Frontal cortex (tissue), 3 donors: ENCODE measurements at regions not wholly inside any gene's neighbourhood (a gene's known extent, or its start where the extent isn't known, plus 50 kb on each side); places are given as distances from the start of the nearest gene placed in this dataset.

Source experiments
- DNase-seq, 2 donors: peaks; one replicate each; pipeline ENCODE4 v3.0.0; 2012; ENCODE audit warnings: low spot score in 2 of 2
- FAIRE-seq: peaks from 2 replicates; lab custom pipeline; 2012; peaks lifted over from hg19 to GRCh38; lab: Jason Lieb, UNC
- donor health status: control.
- donor health status: control.
- donor health status: control.

- DNase-seq = no peak
- FAIRE-seq = no peak
These were observed 558.8 kb upstream of the PIK3C3 start for GRCh38 chr18:41396211-41396610.

GRCh38 chr18:41395695-41396094, 559.3 kb upstream of the PIK3C3 start:
- DNase-seq = no peak
- no peak for FAIRE-seq

GRCh38 chr18:41391616-41392595, 563.1 kb upstream of the PIK3C3 start:
- FAIRE-seq = no peak
- peak; percentile 3 to 39 for DNase-seq

GRCh38 chr18:41390309-41390708, 564.7 kb upstream of the PIK3C3 start:
- no peak for FAIRE-seq
- no peak for DNase-seq

GRCh38 chr18:41378598-41378997, 576.4 kb upstream of the PIK3C3 start:
- no peak for DNase-seq
- no peak for FAIRE-seq

- no peak for DNase-seq
- no peak for FAIRE-seq
These were observed 581.4 kb upstream of the PIK3C3 start for GRCh38 chr18:41373612-41374011.

- no peak for FAIRE-seq
- no peak for DNase-seq
These were observed 582.9 kb upstream of the PIK3C3 start for GRCh38 chr18:41372046-41372665.

GRCh38 chr18:41371156-41372045, 583.6 kb upstream of the PIK3C3 start:
- FAIRE-seq = no peak

GRCh38 chr18:41370740-41371139, 584.3 kb upstream of the PIK3C3 start:
- FAIRE-seq = no peak
- no peak for DNase-seq

More at GRCh38 chr18:41371156-41372045, 583.6 kb upstream of the PIK3C3 start:
- DNase-seq = no peak

GRCh38 chr18:41357708-41358107, 597.3 kb upstream of the PIK3C3 start:
- no peak for FAIRE-seq

GRCh38 chr18:41353777-41354528, 601.1 kb upstream of the PIK3C3 start:
- no peak for FAIRE-seq

More at GRCh38 chr18:41357708-41358107, 597.3 kb upstream of the PIK3C3 start:
- DNase-seq = no peak

GRCh38 chr18:41351430-41351829, 603.6 kb upstream of the PIK3C3 start:
- DNase-seq (no peak), FAIRE-seq (no peak)

More at GRCh38 chr18:41353777-41354528, 601.1 kb upstream of the PIK3C3 start:
- no peak for DNase-seq

GRCh38 chr18:41347057-41347456, 608.0 kb upstream of the PIK3C3 start:
- FAIRE-seq = no peak
- no peak for DNase-seq

- DNase-seq = no peak
- FAIRE-seq = no peak
These were observed 611.2 kb upstream of the PIK3C3 start for GRCh38 chr18:41343808-41344207.

- no peak for FAIRE-seq
- DNase-seq = no peak
These were observed 616.7 kb upstream of the PIK3C3 start for GRCh38 chr18:41338341-41338740.

GRCh38 chr18:41331661-41332060, 623.4 kb upstream of the PIK3C3 start:
- FAIRE-seq = peak; percentile 92
- no peak for DNase-seq

GRCh38 chr18:41326311-41326710, 628.7 kb upstream of the PIK3C3 start:
- FAIRE-seq (no peak), DNase-seq (no peak)

- DNase-seq = no peak
- no peak for FAIRE-seq
These were observed 630.1 kb upstream of the PIK3C3 start for GRCh38 chr18:41324934-41325333.

- FAIRE-seq = no peak
- no peak for DNase-seq
These were observed 630.8 kb upstream of the PIK3C3 start for GRCh38 chr18:41324020-41324791.
